HG03575 (cell line): ENCODE measurements at regions not wholly inside any gene's neighbourhood (a gene's known extent, or its start where the extent isn't known, plus 50 kb on each side); places are given as distances from the start of the nearest gene placed in this dataset.
"Not testable (repeated sequence)": the region's sequence is repeated elsewhere in the genome, so short reads cannot be mapped to it uniquely, and the experiment has no call there.

Experiments
- ATAC-seq: cut with Tn5 transposase; IDR thresholded peaks from one replicate; pipeline ENCODE4 v1.9.1; 2021; ENCODE audit not compliant: unreplicated experiment, insufficient number of reproducible peaks, low FRiP score; ENCODE audit errors: extremely low read depth

GRCh38 chr7:120079022-120079421 lies 194.0 kb upstream of the KCND2 start:
- no peak for ATAC-seq

DNA sequence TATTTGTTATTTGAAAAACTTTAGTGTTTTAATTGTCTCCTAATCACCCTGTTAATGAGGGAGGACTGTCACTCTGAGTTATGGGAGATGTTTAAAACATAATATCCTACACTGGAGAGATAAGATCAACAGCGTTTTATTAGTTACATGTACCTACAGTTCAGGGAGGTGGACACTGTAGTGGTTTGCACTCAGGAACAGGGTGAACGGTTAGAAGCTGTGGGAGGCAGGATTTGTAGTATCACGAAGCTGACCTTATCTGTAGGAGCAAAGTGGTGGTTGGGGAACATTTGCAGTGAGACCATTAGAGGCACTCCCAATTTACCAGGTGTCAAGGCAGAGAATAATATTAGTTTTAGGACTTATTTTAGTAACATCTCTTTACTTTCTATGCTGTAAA lies 193.3 kb upstream of the KCND2 start:
- no peak for ATAC-seq

DNA sequence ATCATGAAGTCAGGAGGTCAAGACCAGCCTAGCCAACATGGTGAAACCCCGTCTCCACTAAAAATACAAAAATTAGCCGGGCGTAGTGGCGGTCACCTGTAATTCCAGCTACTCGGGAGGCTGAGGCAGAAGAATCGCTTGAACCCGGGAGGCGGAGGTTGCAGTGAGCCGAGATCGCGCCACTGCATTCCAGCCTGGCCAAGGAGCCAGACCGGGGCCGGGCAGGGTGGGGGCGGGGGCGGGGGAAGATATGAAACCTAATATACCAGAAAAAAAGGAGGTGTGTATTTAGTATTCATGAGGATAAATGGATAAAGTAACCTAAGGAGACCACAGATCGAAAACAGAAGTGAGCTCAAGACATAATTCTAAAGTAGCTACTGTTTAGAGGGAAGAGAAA lies 186.5 kb upstream of the KCND2 start:
- not testable (repeated sequence) for ATAC-seq

DNA sequence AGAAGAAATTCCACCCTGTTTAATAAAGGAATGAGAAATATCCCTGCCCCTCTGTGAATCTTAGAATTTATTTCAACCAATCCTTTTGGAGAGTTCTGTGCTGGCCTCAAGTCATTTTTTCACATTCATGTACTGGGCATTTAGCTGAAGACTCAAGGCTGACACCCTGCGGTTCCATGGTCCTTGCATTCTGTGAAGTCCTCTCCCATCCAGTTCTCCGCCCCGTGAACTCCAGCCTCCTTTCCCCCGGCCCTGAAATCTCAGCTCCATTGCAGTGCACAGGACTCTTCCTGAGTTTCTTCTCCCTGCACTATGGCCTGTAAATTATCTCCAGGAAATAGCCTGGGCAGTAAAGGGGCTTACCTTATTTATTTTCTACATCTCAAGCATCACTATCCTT lies 183.0 kb upstream of the KCND2 start:
- ATAC-seq, result no peak

DNA sequence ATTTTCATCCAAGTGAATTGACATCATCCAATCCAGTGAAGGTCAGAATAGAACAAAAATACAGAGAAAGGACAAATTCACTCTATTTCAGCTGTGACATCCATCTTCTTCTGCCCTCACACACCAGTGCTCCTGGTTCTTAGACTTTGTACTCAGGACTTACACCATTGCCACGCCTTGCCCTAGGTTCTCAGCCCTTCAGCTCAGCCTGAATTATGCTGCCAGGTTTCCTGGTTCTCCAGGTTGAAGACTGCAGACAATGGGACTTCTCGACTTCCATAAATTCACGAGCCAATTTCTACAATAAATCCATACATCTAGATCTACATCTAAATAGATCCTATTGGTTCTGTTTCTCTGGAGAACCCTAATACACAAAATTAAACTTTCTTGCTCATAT lies 181.2 kb upstream of the KCND2 start:
- ATAC-seq, result no peak

- ATAC-seq, result no peak
These were observed 176.0 kb upstream of the KCND2 start for GRCh38 chr7:120097020-120097419.

DNA sequence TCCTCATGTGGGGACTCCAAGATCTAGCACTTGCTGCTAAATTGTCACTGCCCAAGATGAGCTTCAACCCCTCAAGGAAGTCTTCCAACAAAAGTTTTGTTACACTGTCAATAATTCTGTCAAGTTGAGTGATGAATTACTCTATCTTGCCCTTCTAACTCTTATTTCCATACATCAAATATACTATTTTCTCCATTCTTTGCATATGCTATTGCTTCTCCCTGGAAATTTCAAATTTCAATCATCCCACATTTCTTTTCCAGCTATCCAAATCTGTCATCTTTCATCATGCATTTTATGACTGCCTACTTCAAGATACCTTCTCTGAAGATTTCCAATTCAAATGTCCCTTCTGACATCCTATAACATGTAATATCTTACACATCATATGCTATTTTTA lies 175.2 kb upstream of the KCND2 start:
- ATAC-seq, result no peak

GRCh38 chr7:120108376-120108775 lies 164.6 kb upstream of the KCND2 start:
- ATAC-seq, result no peak

GRCh38 chr7:120110169-120110568 lies 162.8 kb upstream of the KCND2 start:
- no peak for ATAC-seq

DNA sequence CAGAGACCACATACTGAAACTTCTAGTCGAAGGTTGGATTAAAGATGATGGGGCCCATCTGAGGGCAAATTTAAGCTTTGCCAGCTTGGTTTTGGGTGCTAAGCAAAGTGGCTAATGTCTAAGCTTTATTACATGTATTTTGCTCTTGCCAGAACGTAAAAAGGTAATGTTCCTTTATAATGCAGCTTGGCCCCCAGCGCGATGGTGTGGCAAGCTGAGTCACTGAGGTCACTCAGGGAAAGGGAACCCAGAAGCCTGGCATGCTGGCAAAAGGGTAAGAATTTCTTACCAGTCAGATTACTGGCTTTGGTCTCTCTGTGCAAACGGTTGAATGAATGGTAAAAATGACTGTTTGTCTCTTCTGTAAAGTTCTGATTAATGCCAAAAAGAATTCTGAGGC lies 158.3 kb upstream of the KCND2 start:
- ATAC-seq, result no peak

GRCh38 chr7:120123528-120123927 lies 149.4 kb upstream of the KCND2 start:
- ATAC-seq, result no peak

DNA sequence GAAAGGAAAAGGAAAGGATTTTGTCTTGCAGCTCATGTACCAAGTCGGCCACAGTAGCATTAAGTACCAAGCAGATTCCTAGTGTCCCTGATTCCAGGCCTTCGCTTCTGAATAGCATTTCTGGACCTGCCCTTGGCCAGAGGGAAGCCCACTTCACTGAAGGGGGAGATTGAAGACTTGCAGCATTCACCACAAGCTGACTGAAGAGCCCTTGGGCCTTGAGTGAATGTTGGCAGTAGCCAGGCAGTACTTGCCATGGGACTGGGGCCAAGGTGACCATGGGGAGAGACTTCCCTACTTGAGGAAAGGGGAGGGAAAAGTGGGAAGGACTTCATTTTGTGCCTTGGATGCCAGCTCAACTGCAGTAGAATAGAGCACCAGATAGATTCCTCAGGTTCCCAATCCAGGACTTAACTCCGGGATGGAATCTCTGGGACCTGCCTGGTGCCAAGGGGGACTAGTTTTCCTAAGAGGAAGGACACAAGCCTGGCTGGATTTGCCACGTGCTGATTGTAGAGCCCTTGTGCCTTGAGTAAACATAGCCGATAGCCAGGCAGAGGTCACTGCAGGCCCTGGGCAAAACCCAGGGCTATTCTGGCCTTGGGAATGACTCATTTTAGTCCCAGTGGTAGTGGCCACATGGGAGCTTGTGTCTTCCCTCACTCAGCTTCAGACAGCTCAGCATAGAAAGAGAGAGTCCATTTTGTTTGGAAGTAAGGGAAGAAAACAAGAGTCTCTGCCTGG lies 141.7 kb upstream of the KCND2 start:
- ATAC-seq, result no peak

GRCh38 chr7:120138497-120138896 lies 134.5 kb upstream of the KCND2 start:
- no peak for ATAC-seq

GRCh38 chr7:120156476-120156875 lies 116.5 kb upstream of the KCND2 start:
- ATAC-seq, result no peak

- no peak for ATAC-seq
These were observed 112.8 kb upstream of the KCND2 start for GRCh38 chr7:120160166-120160565.

- ATAC-seq, result no peak
These were observed 109.5 kb upstream of the KCND2 start for GRCh38 chr7:120163449-120163848.

DNA sequence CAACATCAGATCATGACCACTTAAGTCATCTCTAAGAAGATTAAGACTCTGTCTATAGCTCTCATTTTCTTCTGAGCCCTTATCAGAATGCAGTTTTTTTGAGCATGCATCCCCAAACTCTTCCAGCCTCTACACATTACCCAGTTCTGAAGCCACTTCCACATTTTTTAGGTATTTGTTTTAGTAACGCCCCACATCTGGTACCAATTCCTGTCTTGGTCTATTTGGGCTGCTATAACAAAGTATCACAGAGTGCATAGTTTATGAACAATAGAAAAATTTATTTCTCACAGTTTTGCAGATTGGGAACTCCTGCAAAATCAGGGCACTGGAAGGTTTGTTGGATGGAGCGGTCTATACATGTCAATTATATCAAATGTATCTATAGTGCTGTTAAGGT lies 107.7 kb upstream of the KCND2 start:
- ATAC-seq, result no peak

DNA sequence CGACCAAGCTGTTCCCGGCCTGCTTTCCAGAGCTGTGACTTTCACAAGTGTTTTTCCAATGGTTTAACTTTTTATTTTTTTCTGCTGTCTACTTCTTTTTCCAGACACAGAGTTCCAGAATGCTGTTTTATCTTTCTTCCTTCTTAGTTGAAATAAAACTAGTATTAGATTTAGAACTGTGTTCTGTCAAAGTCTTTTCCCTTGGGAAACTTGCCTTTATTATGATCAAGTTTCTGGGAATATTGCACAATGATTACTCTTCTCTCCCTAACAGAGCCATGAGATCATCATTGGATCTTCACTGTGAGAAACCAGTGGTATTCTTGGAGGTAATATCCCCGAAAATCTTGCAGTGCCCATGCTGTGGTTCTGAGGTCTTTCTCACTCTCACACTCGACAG lies 104.9 kb upstream of the KCND2 start:
- no peak for ATAC-seq

- ATAC-seq, result no peak
These were observed 102.8 kb upstream of the KCND2 start for GRCh38 chr7:120169996-120170783.

- ATAC-seq, result no peak
These were observed 102.1 kb upstream of the KCND2 start for GRCh38 chr7:120170834-120171233.

- no peak for ATAC-seq
These were observed 101.6 kb upstream of the KCND2 start for GRCh38 chr7:120171406-120171805.
